ENCODE measurements at regions not wholly inside any gene's neighbourhood (a gene's known extent, or its start where the extent isn't known, plus 50 kb on each side); places are given as distances from the start of the nearest gene placed in this dataset.
"Not testable (repeated sequence)": the region's sequence is repeated elsewhere in the genome, so short reads cannot be mapped to it uniquely, and the experiment has no call there.

DNA sequence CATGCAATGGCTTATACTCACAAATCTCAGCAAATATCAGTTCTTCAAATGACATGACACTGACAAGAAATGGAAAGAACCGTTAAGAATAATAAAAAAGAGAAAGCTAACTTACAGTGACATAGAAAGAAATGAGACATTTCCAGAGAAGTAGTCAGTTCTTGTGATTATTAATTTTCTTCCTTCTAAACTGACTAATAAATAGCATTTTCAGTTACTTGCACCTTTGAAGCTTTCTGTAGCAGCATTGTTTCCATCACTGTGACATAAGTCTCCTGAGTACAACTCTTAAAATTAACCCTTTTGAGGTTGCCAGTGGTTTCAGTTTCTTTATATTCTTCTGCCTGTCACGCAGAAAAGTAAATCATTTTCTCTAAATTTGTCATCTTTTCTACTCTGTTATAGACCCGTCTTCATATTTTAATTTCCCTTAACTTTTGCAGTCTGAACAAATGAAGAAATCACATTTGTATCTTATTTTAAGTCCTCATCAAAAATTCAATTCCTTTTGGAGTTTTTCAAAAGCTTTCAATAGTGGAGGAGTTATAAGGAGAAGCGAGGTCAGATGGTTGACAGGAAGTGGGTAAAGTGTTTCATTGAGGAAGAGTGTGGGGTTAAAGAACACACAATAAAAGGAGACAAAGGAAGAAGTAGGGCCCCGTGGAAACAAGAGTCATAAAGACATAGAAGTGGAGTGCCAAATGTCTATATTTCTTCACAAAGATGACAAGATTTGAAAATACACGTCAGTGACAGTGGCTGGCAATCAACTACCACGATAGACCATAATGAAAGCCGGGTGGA is 57.9 kb upstream of the S1PR1 start:
- Histone ChIP-seq H3K27ac (no peak overlapping the region), H3K4me1 (no peaks in the 10 kb centered on the region), H2AFZ (no peak overlapping the region), H3K9me3 (ENCODE audit: control insufficient read depth, low read length) (no peaks in the 10 kb centered on the region), H3K4me3 (ENCODE audit: low read depth, low read length) (no peak overlapping the region), H3K9ac (no peak overlapping the region), H3K27me3 (ENCODE audit: control insufficient read depth, insufficient read depth, low read length) (no peaks in the 10 kb centered on the region), H3K79me2 (no peaks in the 10 kb centered on the region), H3K36me3 (ENCODE audit: control insufficient read depth, insufficient read depth, low read length) (no peaks in the 10 kb centered on the region), H3K4me2 (ENCODE audit: low read length) (no peak overlapping the region)
- TF ChIP-seq, protein P1, sequence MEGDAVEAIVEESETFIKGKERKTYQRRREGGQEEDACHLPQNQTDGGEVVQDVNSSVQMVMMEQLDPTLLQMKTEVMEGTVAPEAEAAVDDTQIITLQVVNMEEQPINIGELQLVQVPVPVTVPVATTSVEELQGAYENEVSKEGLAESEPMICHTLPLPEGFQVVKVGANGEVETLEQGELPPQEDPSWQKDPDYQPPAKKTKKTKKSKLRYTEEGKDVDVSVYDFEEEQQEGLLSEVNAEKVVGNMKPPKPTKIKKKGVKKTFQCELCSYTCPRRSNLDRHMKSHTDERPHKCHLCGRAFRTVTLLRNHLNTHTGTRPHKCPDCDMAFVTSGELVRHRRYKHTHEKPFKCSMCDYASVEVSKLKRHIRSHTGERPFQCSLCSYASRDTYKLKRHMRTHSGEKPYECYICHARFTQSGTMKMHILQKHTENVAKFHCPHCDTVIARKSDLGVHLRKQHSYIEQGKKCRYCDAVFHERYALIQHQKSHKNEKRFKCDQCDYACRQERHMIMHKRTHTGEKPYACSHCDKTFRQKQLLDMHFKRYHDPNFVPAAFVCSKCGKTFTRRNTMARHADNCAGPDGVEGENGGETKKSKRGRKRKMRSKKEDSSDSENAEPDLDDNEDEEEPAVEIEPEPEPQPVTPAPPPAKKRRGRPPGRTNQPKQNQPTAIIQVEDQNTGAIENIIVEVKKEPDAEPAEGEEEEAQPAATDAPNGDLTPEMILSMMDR (IDR thresholded peaks at IDR 0.05) = no peak

DNA sequence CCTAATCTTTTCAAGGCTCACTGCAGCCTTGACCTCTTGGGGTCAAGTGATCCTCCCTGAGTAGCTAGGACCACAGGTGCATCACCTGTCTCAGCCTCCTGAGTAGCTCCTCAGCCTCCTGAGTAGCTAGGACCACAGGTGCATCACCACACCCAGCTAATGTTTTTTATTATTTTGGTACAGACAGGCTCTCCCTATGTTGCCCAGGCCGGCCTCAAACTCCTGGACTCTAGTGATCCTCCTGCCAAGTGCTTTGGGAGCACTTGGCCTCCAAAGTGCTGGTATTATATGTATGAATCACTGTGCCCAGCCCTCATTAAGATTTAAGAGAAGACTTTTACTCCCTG is 58.5 kb upstream of the S1PR1 start:
- Histone ChIP-seq H3K79me2 (no peaks in the 10 kb centered on the region), H3K4me3 (ENCODE audit: low read depth, low read length) (no peak overlapping the region), H3K9ac (no peak overlapping the region), H3K36me3 (ENCODE audit: control insufficient read depth, insufficient read depth, low read length) (no peaks in the 10 kb centered on the region), H3K27me3 (ENCODE audit: control insufficient read depth, insufficient read depth, low read length) (no peaks in the 10 kb centered on the region), H3K4me2 (ENCODE audit: low read length) (no peak overlapping the region), H3K4me1 (no peaks in the 10 kb centered on the region), H3K27ac (no peak overlapping the region), H3K9me3 (ENCODE audit: control insufficient read depth, low read length) (no peaks in the 10 kb centered on the region), H2AFZ (no peak overlapping the region)
- TF ChIP-seq, protein P1 (IDR thresholded peaks at IDR 0.05) = no peak

DNA sequence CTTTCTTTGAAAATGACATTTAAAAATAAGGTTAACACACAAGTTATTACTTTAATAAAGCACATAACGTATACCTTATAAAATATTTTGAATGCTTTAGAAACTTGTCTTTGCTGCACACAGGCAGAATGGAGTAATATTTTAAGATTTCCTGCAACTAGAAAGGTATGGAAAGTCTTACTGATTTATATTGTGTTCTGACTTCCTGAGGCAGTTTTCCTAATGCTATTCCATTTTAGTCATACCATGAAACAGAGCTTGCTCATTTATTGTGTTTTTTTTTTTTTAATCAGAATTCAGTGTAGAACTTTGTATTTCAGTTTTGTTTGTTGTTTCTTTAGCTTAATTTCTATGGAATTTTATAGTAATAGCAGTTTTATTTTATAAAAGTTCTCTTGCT is 60.9 kb upstream of the S1PR1 start:
- Histone ChIP-seq H3K27me3 (ENCODE audit: control insufficient read depth, insufficient read depth, low read length) (no peaks in the 10 kb centered on the region), H3K4me2 (ENCODE audit: low read length) (no peak overlapping the region), H2AFZ (no peak overlapping the region), H3K4me3 (ENCODE audit: low read depth, low read length) (no peak overlapping the region), H3K9ac (no peak overlapping the region), H3K36me3 (ENCODE audit: control insufficient read depth, insufficient read depth, low read length) (no peaks in the 10 kb centered on the region), H3K27ac (no peak overlapping the region), H3K79me2 (no peaks in the 10 kb centered on the region), H3K4me1 (no peaks in the 10 kb centered on the region), H3K9me3 (ENCODE audit: control insufficient read depth, low read length) (no peaks in the 10 kb centered on the region)
- TF ChIP-seq, protein P1 (IDR thresholded peaks at IDR 0.05) = no peak

DNA sequence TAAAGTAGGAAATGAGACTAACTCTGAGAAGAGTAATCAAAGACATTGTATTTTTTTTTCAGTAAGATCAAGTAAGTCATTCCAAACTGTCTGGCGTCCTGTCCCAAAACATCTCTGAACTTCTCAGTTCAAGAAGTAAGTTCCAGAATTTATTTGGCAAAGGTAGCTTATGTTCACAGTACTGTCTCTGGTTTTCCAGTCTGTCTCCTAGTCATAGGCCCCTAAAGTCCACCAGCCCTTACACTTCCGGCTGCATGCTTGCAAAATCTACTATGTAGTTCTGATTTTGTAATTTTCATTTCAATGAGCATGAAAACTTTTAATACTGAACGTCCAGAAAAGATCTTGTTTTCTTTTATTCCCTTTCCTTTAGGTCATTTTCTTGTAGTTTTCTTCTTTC is 61.4 kb upstream of the S1PR1 start:
- Histone ChIP-seq H3K9ac (no peak overlapping the region), H3K4me1 (no peaks in the 10 kb centered on the region), H3K9me3 (ENCODE audit: control insufficient read depth, low read length) (no peaks in the 10 kb centered on the region), H3K27ac (no peak overlapping the region), H3K27me3 (ENCODE audit: control insufficient read depth, insufficient read depth, low read length) (no peaks in the 10 kb centered on the region), H3K36me3 (ENCODE audit: control insufficient read depth, insufficient read depth, low read length) (no peaks in the 10 kb centered on the region), H3K4me2 (ENCODE audit: low read length) (no peak overlapping the region), H3K4me3 (ENCODE audit: low read depth, low read length) (no peak overlapping the region), H2AFZ (no peak overlapping the region), H3K79me2 (no peaks in the 10 kb centered on the region)
- TF ChIP-seq, protein P1 (IDR thresholded peaks at IDR 0.05) = no peak

DNA sequence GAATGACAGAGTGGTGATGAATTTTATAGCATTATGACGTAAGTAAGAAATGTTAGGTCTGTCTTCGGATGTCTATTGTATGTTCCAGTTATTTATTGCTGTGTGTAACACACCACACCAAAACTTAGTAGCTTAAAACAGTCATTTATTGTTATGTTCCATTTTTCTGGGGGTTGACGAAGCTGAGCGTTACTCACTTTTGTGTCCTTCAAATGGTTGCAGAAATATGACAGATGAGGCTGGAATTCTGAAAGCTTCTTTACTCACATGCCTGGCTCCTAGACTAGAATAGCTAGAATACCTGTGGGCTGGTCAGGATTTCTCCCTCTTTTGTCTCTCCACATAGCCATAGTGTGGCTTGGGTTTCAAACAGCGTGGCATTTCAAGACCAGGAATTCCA is 62.1 kb upstream of the S1PR1 start:
- no peaks in the 10 kb centered on the region for H3K79me2 ChIP-seq
- no peak overlapping the region for H3K4me2 ChIP-seq (ENCODE audit: low read length)
- H3K9ac ChIP-seq = no peak overlapping the region
- no peaks in the 10 kb centered on the region for H3K27me3 ChIP-seq (ENCODE audit: control insufficient read depth, insufficient read depth, low read length)
- no peaks in the 10 kb centered on the region for H3K36me3 ChIP-seq (ENCODE audit: control insufficient read depth, insufficient read depth, low read length)
- H3K27ac ChIP-seq = no peak overlapping the region
- H3K4me3 ChIP-seq (ENCODE audit: low read depth, low read length) = no peak overlapping the region
- no peak overlapping the region for H2AFZ ChIP-seq
- no peaks in the 10 kb centered on the region for H3K4me1 ChIP-seq
- TF ChIP-seq, protein P1 (IDR thresholded peaks at IDR 0.05) = no peak
- no peaks in the 10 kb centered on the region for H3K9me3 ChIP-seq (ENCODE audit: control insufficient read depth, low read length)

DNA sequence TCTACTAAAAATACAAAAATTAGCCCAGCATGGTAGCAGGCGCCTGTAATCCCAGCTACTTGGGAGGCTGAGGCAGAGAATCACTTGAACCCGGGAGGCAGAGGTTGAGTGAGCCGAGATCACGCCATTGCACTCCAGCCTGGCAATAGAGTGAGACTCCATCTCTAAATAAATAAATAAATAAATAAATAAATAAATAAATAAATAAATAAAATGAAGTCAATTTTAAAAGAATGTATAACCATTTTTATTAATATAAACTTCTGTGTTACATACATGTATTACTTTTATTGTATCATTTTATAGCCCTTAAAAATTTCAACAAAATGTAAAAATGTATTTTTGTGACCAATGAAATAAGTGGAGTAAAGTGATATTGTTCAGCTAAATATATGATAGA is 62.5 kb upstream of the S1PR1 start:
- H3K79me2 ChIP-seq; H3K27ac ChIP-seq; H3K4me1 ChIP-seq; H3K27me3 ChIP-seq (ENCODE audit: control insufficient read depth, insufficient read depth, low read length); H3K9ac ChIP-seq; H3K4me2 ChIP-seq (ENCODE audit: low read length); H2AFZ ChIP-seq; H3K9me3 ChIP-seq (ENCODE audit: control insufficient read depth, low read length); H3K4me3 ChIP-seq (ENCODE audit: low read depth, low read length); H3K36me3 ChIP-seq (ENCODE audit: control insufficient read depth, insufficient read depth, low read length): not testable (repeated sequence)
